ENCODE measurements at regions not wholly inside any gene's neighbourhood (a gene's known extent, or its start where the extent isn't known, plus 50 kb on each side); places are given as distances from the start of the nearest gene placed in this dataset.

- TF ChIP-seq PRDM15 (CRISPR knock-in tag; IDR thresholded peaks at IDR 0.05), result no peak
- no peak for TF ChIP-seq HDGF (IDR thresholded peaks at IDR 0.05)
- TF ChIP-seq POLR2AphosphoS5 (IDR thresholded peaks at IDR 0.05; ENCODE audit: low read length), result no peak
- no peak for TF ChIP-seq CHD2 (IDR thresholded peaks at IDR 0.05; ENCODE audit: borderline replicate concordance, low read depth, low read length)
- no peak for TF ChIP-seq POLR2AphosphoS2 (IDR thresholded peaks at IDR 0.05; ENCODE audit: low read depth, low read length)
- TF ChIP-seq TAF1 (IDR thresholded peaks at IDR 0.05; ENCODE audit: borderline replicate concordance, low read depth, low read length), result no peak
- no peak for TF ChIP-seq CTCF (IDR thresholded peaks at IDR 0.05 in 2 of 3, conservative IDR thresholded peaks at IDR 0.05 in 1 of 3; ENCODE audit: control insufficient read depth in 2 of 3, extremely low read depth in 1 of 3, insufficient read depth in 1 of 3, low read depth in 3 of 3, low read length in 3 of 3)
- TF ChIP-seq RCOR1 (conservative IDR thresholded peaks at IDR 0.05; ENCODE audit: low read depth, low read length), result no peak
- no peak for TF ChIP-seq EZH2 (IDR thresholded peaks at IDR 0.05; ENCODE audit: borderline replicate concordance, control insufficient read depth, low read depth, low read length)
- TF ChIP-seq MXI1 (IDR thresholded peaks at IDR 0.05; ENCODE audit: low read depth, low read length), result no peak
These were observed 173.8 kb downstream of the GJA1 start for GRCh38 chr6:121609281-121609680.

All from GM12878 (cell line).